ENCODE measurements at regions not wholly inside any gene's neighbourhood (a gene's known extent, or its start where the extent isn't known, plus 50 kb on each side); places are given as distances from the start of the nearest gene placed in this dataset.
A peak's percentile ranks its signal among the peaks of the same experiment; 100 is the strongest.

- DNase-seq, result no peak
Measured at GRCh38 chr20:52921340-52921739, 50.8 kb upstream of the TSHZ2 start.

- no peak for DNase-seq
Measured at GRCh38 chr20:52918311-52918710, 53.8 kb upstream of the TSHZ2 start.

GRCh38 chr20:52915564-52915963, 56.6 kb upstream of the TSHZ2 start:
- DNase-seq, result no peak

GRCh38 chr20:52914870-52915269, 57.3 kb upstream of the TSHZ2 start:
- no peak for DNase-seq

- DNase-seq, result no peak
Measured at GRCh38 chr20:52913650-52914387, 58.3 kb upstream of the TSHZ2 start.

- DNase-seq, result peak; percentile 35
Measured at GRCh38 chr20:52905241-52905994, 66.7 kb upstream of the TSHZ2 start.

GRCh38 chr20:52904837-52905236, 67.3 kb upstream of the TSHZ2 start:
- DNase-seq, result peak; percentile 58

- peak; percentile 59 for DNase-seq
Measured at GRCh38 chr20:52899041-52899608, 73.0 kb upstream of the TSHZ2 start.

GRCh38 chr20:52896348-52896747, 75.8 kb upstream of the TSHZ2 start:
- DNase-seq, result no peak

- no peak for DNase-seq
Measured at GRCh38 chr20:52895701-52896100, 76.5 kb upstream of the TSHZ2 start.

GRCh38 chr20:52895235-52895634, 76.9 kb upstream of the TSHZ2 start:
- peak; percentile 30 for DNase-seq

- DNase-seq, result no peak
Measured at GRCh38 chr20:52893498-52893897, 78.7 kb upstream of the TSHZ2 start.

GRCh38 chr20:52892023-52892422, 80.1 kb upstream of the TSHZ2 start:
- DNase-seq, result no peak

- no peak for DNase-seq
Measured at GRCh38 chr20:52890130-52890529, 82.0 kb upstream of the TSHZ2 start.

- DNase-seq, result no peak
Measured at GRCh38 chr20:52889225-52889624, 82.9 kb upstream of the TSHZ2 start.

- no peak for DNase-seq
Measured at GRCh38 chr20:52888096-52888495, 84.1 kb upstream of the TSHZ2 start.

- DNase-seq, result no peak
Measured at GRCh38 chr20:52880997-52881396, 91.2 kb upstream of the TSHZ2 start.

- no peak for DNase-seq
Measured at GRCh38 chr20:52880259-52880658, 91.9 kb upstream of the TSHZ2 start.

- DNase-seq, result no peak
Measured at GRCh38 chr20:52874241-52874640, 97.9 kb upstream of the TSHZ2 start.

- DNase-seq, result no peak
Measured at GRCh38 chr20:52869698-52870501, 102.3 kb upstream of the TSHZ2 start.

GRCh38 chr20:52869276-52869675, 102.9 kb upstream of the TSHZ2 start:
- DNase-seq, result no peak

GRCh38 chr20:52867305-52867704, 104.9 kb upstream of the TSHZ2 start:
- no peak for DNase-seq

GRCh38 chr20:52864916-52865605, 107.1 kb upstream of the TSHZ2 start:
- DNase-seq, result no peak
